Bronchial epithelial cell (primary cell): ENCODE measurements at regions not wholly inside any gene's neighbourhood (a gene's known extent, or its start where the extent isn't known, plus 50 kb on each side); places are given as distances from the start of the nearest gene placed in this dataset.
A peak's percentile ranks its signal among the peaks of the same experiment; 100 is the strongest.

ENCODE experiments used
- DNase-seq: peaks from one replicate; pipeline ENCODE4 v3.0.0-alpha.2; 2010; ENCODE audit warnings: low read depth
- FAIRE-seq: peaks from 2 replicates; lab custom pipeline; 2011; peaks lifted over from hg19 to GRCh38; lab: Jason Lieb, UNC
- H3K27me3 ChIP-seq: 2 replicates; pipeline ENCODE4 v1.5.1; 2011; ENCODE audit warnings: low read length; ENCODE audit not compliant: control insufficient read depth, insufficient read depth
- H3K36me3 ChIP-seq: 2 replicates; pipeline ENCODE4 v1.5.1; 2011; ENCODE audit warnings: low read length; ENCODE audit not compliant: control insufficient read depth, insufficient read depth
- H3K4me3 ChIP-seq: 2 replicates; pipeline ENCODE4 v1.5.1; 2011; ENCODE audit warnings: mild to moderate bottlenecking, low read depth, low read length, control low read depth
- CTCF ChIP-seq: IDR thresholded peaks from 2 replicates; pipeline ENCODE4 v1.5.1; 2011; ENCODE audit warnings: mild to moderate bottlenecking, moderate library complexity, low read length, control low read depth, inconsistent platforms; ENCODE audit not compliant: insufficient read depth, severe bottlenecking

GRCh38 chr4:24235618-24236017, 345.8 kb upstream of the PPARGC1A start:
- no peak for FAIRE-seq
- Histone ChIP-seq H3K27me3 (no peaks in the 10 kb centered on the region), H3K4me3 (no peak overlapping the region), H3K36me3 (no peaks in the 10 kb centered on the region)
- no peak for TF ChIP-seq CTCF
- peak; percentile 25 for DNase-seq

- Histone ChIP-seq H3K4me3 (no peak overlapping the region), H3K36me3 (no peaks in the 10 kb centered on the region), H3K27me3 (no peaks in the 10 kb centered on the region)
- TF ChIP-seq CTCF: no peak
- FAIRE-seq (no peak), DNase-seq (no peak)
Observed at GRCh38 chr4:24234288-24234848, 344.5 kb upstream of the PPARGC1A start.

GRCh38 chr4:24230955-24231354, 341.1 kb upstream of the PPARGC1A start:
- Histone ChIP-seq H3K27me3 (no peaks in the 10 kb centered on the region), H3K36me3 (no peaks in the 10 kb centered on the region), H3K4me3 (no peak overlapping the region)
- TF ChIP-seq CTCF: no peak
- DNase-seq: no peak
- FAIRE-seq: no peak

GRCh38 chr4:24229978-24230377, 340.1 kb upstream of the PPARGC1A start:
- TF ChIP-seq CTCF: no peak
- H3K4me3 ChIP-seq: no peak overlapping the region
- peak; percentile 78 for DNase-seq
- no peaks in the 10 kb centered on the region for H3K27me3 ChIP-seq
- no peaks in the 10 kb centered on the region for H3K36me3 ChIP-seq
- FAIRE-seq: peak; percentile 72

GRCh38 chr4:24228692-24229091, 338.8 kb upstream of the PPARGC1A start:
- FAIRE-seq (no peak), DNase-seq (no peak)
- Histone ChIP-seq H3K27me3 (no peaks in the 10 kb centered on the region), H3K4me3 (no peak overlapping the region), H3K36me3 (no peaks in the 10 kb centered on the region)
- no peak for TF ChIP-seq CTCF

GRCh38 chr4:24226667-24227066, 336.8 kb upstream of the PPARGC1A start:
- H3K36me3 ChIP-seq: no peaks in the 10 kb centered on the region
- TF ChIP-seq CTCF: no peak
- FAIRE-seq (no peak), DNase-seq (no peak)
- no peak overlapping the region for H3K4me3 ChIP-seq
- H3K27me3 ChIP-seq: no peaks in the 10 kb centered on the region
